Fibroblast of lung (primary cell): ENCODE measurements at regions not wholly inside any gene's neighbourhood (a gene's known extent, or its start where the extent isn't known, plus 50 kb on each side); places are given as distances from the start of the nearest gene placed in this dataset.

Source experiments
- DNase-seq, 2 donors: peaks; one replicate each; pipeline versions ENCODE4 v3.0.0 to v3.0.0-alpha.2; 2010; ENCODE audit warnings: low read depth in 2 of 2
- H2AFZ ChIP-seq: 2 replicates; pipeline ENCODE4 v1.5.1; 2012; ENCODE audit warnings: low read length, control low read depth, inconsistent platforms
- H3K27ac ChIP-seq: 2 replicates; pipeline ENCODE4 v1.5.1; 2011; ENCODE audit warnings: low read length, control low read depth; ENCODE audit not compliant: insufficient read depth
- H3K27me3 ChIP-seq: 2 replicates; pipeline ENCODE4 v1.5.1; 2011; ENCODE audit warnings: mild to moderate bottlenecking, low read length; ENCODE audit not compliant: control insufficient read depth, insufficient read depth
- H3K36me3 ChIP-seq: 2 replicates; pipeline ENCODE4 v1.5.1; 2011; ENCODE audit warnings: low read length; ENCODE audit not compliant: control insufficient read depth, insufficient read depth
- H3K4me1 ChIP-seq: 2 replicates; pipeline ENCODE4 v1.5.1; 2011; ENCODE audit warnings: low read length; ENCODE audit not compliant: control insufficient read depth, insufficient read depth; ENCODE audit errors: extremely low read depth
- H3K4me2 ChIP-seq: 2 replicates; pipeline ENCODE4 v1.5.1; 2011; ENCODE audit warnings: low read length, control low read depth; ENCODE audit not compliant: insufficient read depth; ENCODE audit errors: extremely low read depth
- H3K4me3 ChIP-seq, 4 experiments: fragments of 200-600 bp in 1 of 4; sonication (generic) in 1 of 4; replicated peaks in 1 of 4; 2 replicates each; pipeline ENCODE4 v1.5.1; 2011 to 2016; ENCODE audit warnings: low read length in 4 of 4, low read depth in 3 of 4, mild to moderate bottlenecking in 3 of 4, control low read depth in 2 of 4, inconsistent platforms in 1 of 4, mixed read lengths in 1 of 4; ENCODE audit not compliant: insufficient read depth in 1 of 4; ENCODE audit errors: control extremely low read depth in 1 of 4
- H3K79me2 ChIP-seq: 2 replicates; pipeline ENCODE4 v1.5.1; 2012; ENCODE audit warnings: mild to moderate bottlenecking, low read length, inconsistent platforms; ENCODE audit not compliant: control insufficient read depth, insufficient read depth
- H3K9ac ChIP-seq: 2 replicates; pipeline ENCODE4 v1.5.1; 2011; ENCODE audit warnings: mild to moderate bottlenecking, low read length, control low read depth; ENCODE audit not compliant: insufficient read depth
- H3K9me3 ChIP-seq: 2 replicates; pipeline ENCODE4 v1.5.1; 2012; ENCODE audit warnings: low read depth, low read length; ENCODE audit not compliant: control insufficient read depth, insufficient read depth
- H4K20me1 ChIP-seq: 2 replicates; pipeline ENCODE4 v1.5.1; 2011; ENCODE audit warnings: low read length; ENCODE audit not compliant: control insufficient read depth, insufficient read depth; ENCODE audit errors: extremely low read depth
- EZH2 ChIP-seq: IDR thresholded peaks from 2 replicates; pipeline ENCODE4 v1.5.1; 2012; ENCODE audit warnings: low read length, control low read depth, mild to moderate bottlenecking; ENCODE audit errors: missing control alignments
- TF ChIP-seq, protein P1 (sequence below), 2 donors: IDR thresholded peaks in 1 of 2; conservative IDR thresholded peaks in 1 of 2; 1 replicate in 1 of 2; 2 replicates in 1 of 2; pipeline ENCODE4 v1.5.1; 2011 to 2012; ENCODE audit warnings: low read length in 2 of 2, control low read depth in 1 of 2, inconsistent platforms in 1 of 2, low read depth in 1 of 2, mild to moderate bottlenecking in 1 of 2

DNA sequence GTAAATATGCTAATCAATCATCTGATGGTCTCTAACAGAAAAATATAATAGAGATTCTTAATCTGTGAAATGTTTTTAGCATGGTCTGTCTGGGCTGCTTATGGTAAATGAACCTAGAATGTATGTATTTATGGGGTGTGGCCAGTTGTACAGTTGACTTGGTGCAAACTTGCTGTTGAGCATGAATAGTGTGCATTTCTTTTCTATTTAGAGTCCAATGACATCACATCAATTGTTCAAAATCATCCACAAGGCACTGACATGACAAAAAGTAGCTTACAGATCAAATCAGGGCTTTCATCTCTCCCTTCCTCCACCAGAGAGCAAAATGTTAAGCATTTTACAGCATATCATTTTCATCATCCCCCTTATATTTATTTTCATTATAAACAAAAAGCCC lies 1010.3 kb downstream of the KCNT2 start:
- no peaks in the 10 kb centered on the region for H3K9me3 ChIP-seq
- H3K27me3 ChIP-seq = no peaks in the 10 kb centered on the region
- no peaks in the 10 kb centered on the region for H3K4me1 ChIP-seq
- H3K79me2 ChIP-seq = no peaks in the 10 kb centered on the region
- H4K20me1 ChIP-seq = no peaks in the 10 kb centered on the region
- no peak overlapping the region for H3K4me3 ChIP-seq
- no peak overlapping the region for H3K9ac ChIP-seq
- H3K4me2 ChIP-seq = no peak overlapping the region
- H3K36me3 ChIP-seq = no peaks in the 10 kb centered on the region
- H3K27ac ChIP-seq = no peak overlapping the region
- H2AFZ ChIP-seq = no peak overlapping the region
- TF ChIP-seq, protein P1, sequence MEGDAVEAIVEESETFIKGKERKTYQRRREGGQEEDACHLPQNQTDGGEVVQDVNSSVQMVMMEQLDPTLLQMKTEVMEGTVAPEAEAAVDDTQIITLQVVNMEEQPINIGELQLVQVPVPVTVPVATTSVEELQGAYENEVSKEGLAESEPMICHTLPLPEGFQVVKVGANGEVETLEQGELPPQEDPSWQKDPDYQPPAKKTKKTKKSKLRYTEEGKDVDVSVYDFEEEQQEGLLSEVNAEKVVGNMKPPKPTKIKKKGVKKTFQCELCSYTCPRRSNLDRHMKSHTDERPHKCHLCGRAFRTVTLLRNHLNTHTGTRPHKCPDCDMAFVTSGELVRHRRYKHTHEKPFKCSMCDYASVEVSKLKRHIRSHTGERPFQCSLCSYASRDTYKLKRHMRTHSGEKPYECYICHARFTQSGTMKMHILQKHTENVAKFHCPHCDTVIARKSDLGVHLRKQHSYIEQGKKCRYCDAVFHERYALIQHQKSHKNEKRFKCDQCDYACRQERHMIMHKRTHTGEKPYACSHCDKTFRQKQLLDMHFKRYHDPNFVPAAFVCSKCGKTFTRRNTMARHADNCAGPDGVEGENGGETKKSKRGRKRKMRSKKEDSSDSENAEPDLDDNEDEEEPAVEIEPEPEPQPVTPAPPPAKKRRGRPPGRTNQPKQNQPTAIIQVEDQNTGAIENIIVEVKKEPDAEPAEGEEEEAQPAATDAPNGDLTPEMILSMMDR (conservative IDR thresholded peaks at IDR 0.05 in 1 of 2, IDR thresholded peaks at IDR 0.05 in 1 of 2; ENCODE audit: low read depth in 1 of 2, low read length in 2 of 2) = no peak
- TF ChIP-seq EZH2 = no peak
- DNase-seq = no peak

DNA sequence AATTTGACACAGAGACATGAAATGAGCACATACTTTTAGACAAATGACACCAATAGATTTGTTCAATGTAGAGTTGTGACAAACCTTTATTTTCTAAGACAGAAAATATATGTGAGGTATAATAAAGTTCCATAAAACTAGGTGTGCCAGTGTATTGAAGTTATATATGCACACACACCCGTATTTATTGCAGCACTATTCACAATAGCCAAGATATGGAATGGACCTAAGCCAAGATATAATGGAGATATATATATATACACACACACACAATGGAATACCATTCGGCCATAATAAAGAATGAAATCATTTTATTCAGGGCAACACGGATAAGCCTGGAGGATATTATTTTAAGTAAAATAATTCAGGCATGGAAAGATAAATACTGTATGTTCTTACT lies 1013.5 kb downstream of the KCNT2 start:
- no peaks in the 10 kb centered on the region for H3K36me3 ChIP-seq
- no peaks in the 10 kb centered on the region for H3K9me3 ChIP-seq
- no peak overlapping the region for H3K9ac ChIP-seq
- no peaks in the 10 kb centered on the region for H4K20me1 ChIP-seq
- no peak for DNase-seq
- H3K4me1 ChIP-seq = no peaks in the 10 kb centered on the region
- H3K27me3 ChIP-seq = no peaks in the 10 kb centered on the region
- no peak overlapping the region for H3K27ac ChIP-seq
- H3K4me2 ChIP-seq = no peak overlapping the region
- H3K4me3 ChIP-seq = no peak overlapping the region
- no peaks in the 10 kb centered on the region for H3K79me2 ChIP-seq
- H2AFZ ChIP-seq = no peak overlapping the region
- no peak for TF ChIP-seq EZH2
- TF ChIP-seq, protein P1 (conservative IDR thresholded peaks at IDR 0.05 in 1 of 2, IDR thresholded peaks at IDR 0.05 in 1 of 2; ENCODE audit: low read depth in 1 of 2, low read length in 2 of 2) = no peak

DNA sequence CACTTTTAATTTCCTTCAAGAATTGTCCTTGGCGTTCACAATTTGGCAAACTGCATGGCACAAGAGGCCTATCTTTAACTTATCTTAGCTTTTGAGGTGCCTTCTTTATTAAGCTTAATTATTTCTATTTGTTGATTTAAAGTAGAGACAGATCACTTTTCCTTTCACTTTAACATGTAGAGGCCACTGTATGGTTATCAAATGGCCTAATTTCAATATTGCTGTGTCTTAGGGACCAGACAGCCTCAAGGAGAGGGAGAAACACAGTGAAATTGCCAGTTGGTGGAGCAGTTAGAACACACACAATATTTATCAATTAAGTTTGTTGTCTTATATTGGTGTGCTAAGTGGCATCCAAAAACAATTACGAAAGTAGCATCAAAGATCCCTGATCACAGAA lies 1013.9 kb downstream of the KCNT2 start:
- no peaks in the 10 kb centered on the region for H4K20me1 ChIP-seq
- no peaks in the 10 kb centered on the region for H3K79me2 ChIP-seq
- H3K36me3 ChIP-seq = no peaks in the 10 kb centered on the region
- H3K9me3 ChIP-seq = no peaks in the 10 kb centered on the region
- H2AFZ ChIP-seq = no peak overlapping the region
- no peak overlapping the region for H3K27ac ChIP-seq
- no peak overlapping the region for H3K4me3 ChIP-seq
- H3K4me2 ChIP-seq = no peak overlapping the region
- no peak for DNase-seq
- TF ChIP-seq, protein P1 (conservative IDR thresholded peaks at IDR 0.05 in 1 of 2, IDR thresholded peaks at IDR 0.05 in 1 of 2; ENCODE audit: low read depth in 1 of 2, low read length in 2 of 2) = no peak
- TF ChIP-seq EZH2 = no peak
- H3K4me1 ChIP-seq = no peaks in the 10 kb centered on the region
- no peak overlapping the region for H3K9ac ChIP-seq
- no peaks in the 10 kb centered on the region for H3K27me3 ChIP-seq
